ENCODE measurements at regions not wholly inside any gene's neighbourhood (a gene's known extent, or its start where the extent isn't known, plus 50 kb on each side); places are given as distances from the start of the nearest gene placed in this dataset.

- DNase-seq (ENCODE audit: low read depth), result no peak
- no peak overlapping the region for H3K4me3 ChIP-seq (replicated peaks; ENCODE audit: low read depth, low read length)
- no peak for TF ChIP-seq CTCF (IDR thresholded peaks at IDR 0.05; ENCODE audit: low read length, missing control alignments)
Measured at GRCh38 chr1:95409276-95409675, 175.3 kb downstream of the RWDD3 start.

- no peak for DNase-seq (ENCODE audit: low read depth)
- no peak overlapping the region for H3K4me3 ChIP-seq (replicated peaks; ENCODE audit: low read depth, low read length)
- TF ChIP-seq CTCF (IDR thresholded peaks at IDR 0.05; ENCODE audit: low read length, missing control alignments), result no peak
Measured at GRCh38 chr1:95409901-95410300, 175.9 kb downstream of the RWDD3 start.

- H3K4me3 ChIP-seq (replicated peaks; ENCODE audit: low read depth, low read length), result no peak overlapping the region
- no peak for TF ChIP-seq CTCF (IDR thresholded peaks at IDR 0.05; ENCODE audit: low read length, missing control alignments)
- no peak for DNase-seq (ENCODE audit: low read depth)
Measured at GRCh38 chr1:95415146-95415545, 181.1 kb downstream of the RWDD3 start.

GRCh38 chr1:95426772-95427171 lies 192.8 kb downstream of the RWDD3 start:
- DNase-seq (ENCODE audit: low read depth), result no peak
- no peak for TF ChIP-seq CTCF (IDR thresholded peaks at IDR 0.05; ENCODE audit: low read length, missing control alignments)
- H3K4me3 ChIP-seq (replicated peaks; ENCODE audit: low read depth, low read length), result no peak overlapping the region

GRCh38 chr1:95427525-95427924 lies 193.5 kb downstream of the RWDD3 start:
- TF ChIP-seq CTCF (IDR thresholded peaks at IDR 0.05; ENCODE audit: low read length, missing control alignments), result no peak
- no peak for DNase-seq (ENCODE audit: low read depth)
- no peak overlapping the region for H3K4me3 ChIP-seq (replicated peaks; ENCODE audit: low read depth, low read length)

- TF ChIP-seq CTCF (IDR thresholded peaks at IDR 0.05; ENCODE audit: low read length, missing control alignments), result no peak
- no peak overlapping the region for H3K4me3 ChIP-seq (replicated peaks; ENCODE audit: low read depth, low read length)
- no peak for DNase-seq (ENCODE audit: low read depth)
Measured at GRCh38 chr1:95431235-95431634, 197.2 kb downstream of the RWDD3 start.

GRCh38 chr1:95435611-95436010 lies 201.6 kb downstream of the RWDD3 start:
- TF ChIP-seq CTCF (IDR thresholded peaks at IDR 0.05; ENCODE audit: low read length, missing control alignments), result no peak
- H3K4me3 ChIP-seq (replicated peaks; ENCODE audit: low read depth, low read length), result no peak overlapping the region
- no peak for DNase-seq (ENCODE audit: low read depth)
